Pancreas (tissue), 10 donors: ENCODE measurements at regions not wholly inside any gene's neighbourhood (a gene's known extent, or its start where the extent isn't known, plus 50 kb on each side); places are given as distances from the start of the nearest gene placed in this dataset.

Experiments used
- ATAC-seq, 4 donors: fragments of 200-7000 bp; cut with Tn5 transposase; one replicate each; pipeline versions ENCODE4 v1.8.0 to v1.9.1; 2020; ENCODE audit warnings: mild to moderate bottlenecking in 4 of 4, moderate library complexity in 4 of 4
- DNase-seq, 6 donors: peaks; one replicate each; pipeline ENCODE4 v3.0.0-alpha.2; 2020
- FAIRE-seq: peaks from 2 replicates; lab custom pipeline; 2012; peaks lifted over from hg19 to GRCh38; lab: Jason Lieb, UNC
- H3K27ac ChIP-seq, 4 donors: fragments of 200-600 bp; sonication (generic); 1 replicate in 3 of 4; 2 replicates in 1 of 4; pipeline versions ENCODE4 v1.5.0 to v1.8.0; 2020
- H3K27me3 ChIP-seq, 4 donors: fragments of 200-600 bp; one replicate each; pipeline ENCODE4 v1.8.0; 2021
- H3K36me3 ChIP-seq, 3 donors: fragments of 200-600 bp; sonication (generic) in 1 of 3; one replicate each; pipeline versions ENCODE4 v1.5.0 to v1.8.0; 2020 to 2021
- H3K4me1 ChIP-seq, 3 donors: fragments of 200-600 bp; one replicate each; pipeline ENCODE4 v1.8.0; 2021
- H3K4me3 ChIP-seq, 4 donors: fragments of 200-600 bp; sonication (generic) in 2 of 4; one replicate each; pipeline versions ENCODE4 v1.5.0 to v1.8.0; 2020 to 2021
- H3K9me3 ChIP-seq, 4 donors: fragments of 200-600 bp; one replicate each; pipeline ENCODE4 v1.8.0; 2021
- WGBS, 2 donors: extraction: QIAGEN DNeasy Blood & Tissue Kit; methylation state at CpG; one replicate each; pipeline ENCODE4 v1.1.7; 2013; 5-methylcytosine and 5-hydroxymethylcytosine counted together
- intact Hi-C, 3 donors: fragments of 100-400 bp; cut with DNase I; formaldehyde crosslinking; loops; one replicate each; pipeline versions ENCODE4 v1.11.1 to v1.14.2; 2022
- TF ChIP-seq, protein P1 (sequence below), 4 donors: fragments of 200-600 bp; sonication (generic) in 3 of 4; IDR thresholded peaks; one replicate each; pipeline versions ENCODE4 v1.5.0 to v1.8.0; 2021; ENCODE audit warnings: antibody characterized with exemption in 4 of 4
- donor health status: healthy with polysubstance abuse.
- donor health status: DM: no; HTN: no; CAD: no; lungs with moderate emphysema.
- donor health status: DM: no; HTN: no; CAD: no.
- donor health status: control.
- donor health status: control.
- donor health status: Bipolar disorder and iron deficiency.
- donor health status: DM: yes; HTN: yes; CAD: no.
- donor health status: DM: no; HTN: no; CAD: no.
- donor health status: DM: no; HTN: no; CAD: no.
- donor health status: DM: yes; HTN: yes; CAD: no.

DNA sequence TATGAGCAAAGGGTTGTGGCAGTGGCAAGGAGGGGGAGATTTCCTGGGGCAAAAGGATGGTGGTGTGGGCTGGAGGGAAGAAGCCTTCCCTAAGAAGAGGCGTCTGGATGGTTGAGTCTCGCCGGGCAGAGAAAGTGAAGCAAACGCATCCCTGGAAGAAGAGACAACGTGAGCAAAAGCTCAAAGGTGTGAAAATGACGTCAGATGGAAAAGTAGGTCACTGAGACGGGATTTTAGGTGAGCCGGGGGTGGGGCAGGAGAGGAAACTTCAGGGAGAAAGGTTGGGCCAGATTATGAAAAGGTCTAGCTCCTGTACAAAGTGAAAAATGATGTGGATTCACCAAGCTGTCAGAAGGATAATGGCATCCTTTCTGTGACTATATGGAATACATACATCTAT, 95.3 kb upstream of the KCNE2 start:
- intact Hi-C loops, result no loop called here
- no peak overlapping the region for H3K27ac ChIP-seq
- no peak overlapping the region for H3K4me3 ChIP-seq
- FAIRE-seq, result no peak
- no peaks in the 10 kb centered on the region for H3K4me1 ChIP-seq
- WGBS, 2 donors, result 65 to 66% methylated on average over 8 of the region's 8 CpGs
- no peaks in the 10 kb centered on the region for H3K9me3 ChIP-seq
- no peaks in the 10 kb centered on the region for H3K36me3 ChIP-seq
- no peaks in the 10 kb centered on the region for H3K27me3 ChIP-seq
- TF ChIP-seq, protein P1, sequence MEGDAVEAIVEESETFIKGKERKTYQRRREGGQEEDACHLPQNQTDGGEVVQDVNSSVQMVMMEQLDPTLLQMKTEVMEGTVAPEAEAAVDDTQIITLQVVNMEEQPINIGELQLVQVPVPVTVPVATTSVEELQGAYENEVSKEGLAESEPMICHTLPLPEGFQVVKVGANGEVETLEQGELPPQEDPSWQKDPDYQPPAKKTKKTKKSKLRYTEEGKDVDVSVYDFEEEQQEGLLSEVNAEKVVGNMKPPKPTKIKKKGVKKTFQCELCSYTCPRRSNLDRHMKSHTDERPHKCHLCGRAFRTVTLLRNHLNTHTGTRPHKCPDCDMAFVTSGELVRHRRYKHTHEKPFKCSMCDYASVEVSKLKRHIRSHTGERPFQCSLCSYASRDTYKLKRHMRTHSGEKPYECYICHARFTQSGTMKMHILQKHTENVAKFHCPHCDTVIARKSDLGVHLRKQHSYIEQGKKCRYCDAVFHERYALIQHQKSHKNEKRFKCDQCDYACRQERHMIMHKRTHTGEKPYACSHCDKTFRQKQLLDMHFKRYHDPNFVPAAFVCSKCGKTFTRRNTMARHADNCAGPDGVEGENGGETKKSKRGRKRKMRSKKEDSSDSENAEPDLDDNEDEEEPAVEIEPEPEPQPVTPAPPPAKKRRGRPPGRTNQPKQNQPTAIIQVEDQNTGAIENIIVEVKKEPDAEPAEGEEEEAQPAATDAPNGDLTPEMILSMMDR (IDR thresholded peaks at IDR 0.05), result no peak
- ATAC-seq, result no peak
- DNase-seq, result no peak

DNA sequence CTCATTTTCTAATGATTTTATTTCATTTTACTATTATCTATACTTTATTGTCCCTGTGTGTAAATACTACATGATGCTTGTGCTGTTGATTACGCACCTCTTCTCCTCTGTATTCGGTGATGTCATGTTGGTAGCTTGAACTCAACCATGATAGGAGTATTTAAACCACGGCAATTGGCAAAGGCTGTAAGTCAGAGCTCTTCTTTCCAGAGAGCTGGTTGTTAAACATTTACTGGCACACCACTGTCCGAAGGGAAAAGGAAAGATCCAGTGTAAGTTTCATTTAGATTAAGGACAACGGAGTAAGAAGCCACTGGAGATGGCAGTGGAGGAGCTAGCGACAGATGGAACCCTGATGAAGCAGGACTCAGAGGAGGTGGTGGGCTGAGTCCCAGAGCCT, 93.4 kb upstream of the KCNE2 start:
- Histone ChIP-seq H3K9me3 (no peaks in the 10 kb centered on the region), H3K27ac (no peak overlapping the region), H3K4me1 (no peaks in the 10 kb centered on the region), H3K27me3 (no peaks in the 10 kb centered on the region), H3K36me3 (no peaks in the 10 kb centered on the region), H3K4me3 (no peak overlapping the region)
- DNase-seq (no peak), FAIRE-seq (no peak), ATAC-seq (no peak)
- TF ChIP-seq, protein P1 (IDR thresholded peaks at IDR 0.05), result no peak
- WGBS, 2 donors, result 55 to 67% methylated on average over 6 of the region's 6 CpGs
- intact Hi-C loops, result no loop called here

DNA sequence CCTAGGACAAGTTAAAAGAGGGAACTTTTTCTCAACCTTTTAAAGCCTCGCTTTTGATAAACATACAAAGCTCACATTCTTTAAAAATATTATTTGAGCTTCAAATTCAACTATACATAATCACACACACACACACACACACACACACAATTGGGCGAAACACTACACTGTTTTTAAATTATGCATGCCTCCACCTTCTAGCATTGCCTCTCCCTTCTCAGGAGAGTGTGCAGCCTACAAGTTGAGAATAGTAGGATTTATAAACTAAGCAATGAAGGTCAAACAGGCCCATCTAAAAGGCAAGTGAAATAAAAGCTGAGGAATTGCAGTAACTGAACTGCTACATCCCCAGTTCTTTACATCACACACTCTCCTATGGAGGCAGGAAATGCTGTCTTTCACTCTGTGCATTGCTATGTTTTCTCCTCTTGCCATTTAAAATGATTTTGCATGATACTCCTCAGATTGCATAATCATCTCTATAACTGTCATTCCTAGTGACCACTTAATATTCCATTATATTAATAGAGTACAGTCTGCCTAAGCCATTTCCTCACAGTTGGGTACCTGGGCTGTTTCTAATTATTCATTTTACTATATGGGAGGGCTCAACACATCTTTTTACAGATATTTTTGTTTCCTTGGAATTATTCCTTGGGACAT, 92.5 kb upstream of the KCNE2 start:
- no peak for FAIRE-seq
- intact Hi-C loops, result no loop called here

DNA sequence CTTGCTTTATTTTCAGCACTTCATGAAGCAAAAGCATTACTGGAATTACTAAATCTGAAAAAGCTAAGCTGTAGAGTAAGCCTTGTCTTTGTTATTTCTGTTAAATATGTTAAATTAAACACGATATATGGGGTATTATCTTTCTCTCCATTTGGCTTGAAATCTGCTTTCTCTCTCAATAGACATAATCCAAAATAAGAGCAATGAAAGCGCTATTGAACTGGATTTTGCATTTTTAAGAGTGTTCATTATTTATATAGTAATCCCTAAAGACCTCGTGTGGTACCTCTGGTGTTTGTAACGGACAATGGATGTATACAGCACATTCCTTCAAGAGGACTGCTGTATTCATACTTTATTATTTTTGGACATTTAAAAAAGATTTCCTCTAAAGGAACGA, 91.5 kb upstream of the KCNE2 start:
- Histone ChIP-seq H3K9me3 (no peaks in the 10 kb centered on the region), H3K4me1 (no peaks in the 10 kb centered on the region), H3K36me3 (no peaks in the 10 kb centered on the region), H3K27me3 (no peaks in the 10 kb centered on the region), H3K4me3 (no peak overlapping the region), H3K27ac (no peak overlapping the region)
- ATAC-seq, result no peak
- no peak for FAIRE-seq
- intact Hi-C loops, result no loop called here
- 64 to 75% methylated on average over 5 of the region's 5 CpGs for WGBS, 2 donors
- DNase-seq, result no peak
- TF ChIP-seq, protein P1 (IDR thresholded peaks at IDR 0.05), result no peak

More for the DNA sequence above, 92.5 kb upstream of the KCNE2 start:
- no peaks in the 10 kb centered on the region for H3K36me3 ChIP-seq
- H3K4me1 ChIP-seq, result no peaks in the 10 kb centered on the region
- 84 to 86% methylated on average over 2 of the region's 2 CpGs for WGBS, 2 donors
- no peaks in the 10 kb centered on the region for H3K27me3 ChIP-seq
- no peak overlapping the region for H3K27ac ChIP-seq
- no peaks in the 10 kb centered on the region for H3K9me3 ChIP-seq
- DNase-seq (no peak), ATAC-seq (no peak)
- TF ChIP-seq, protein P1 (IDR thresholded peaks at IDR 0.05), result no peak
- H3K4me3 ChIP-seq, result no peak overlapping the region

DNA sequence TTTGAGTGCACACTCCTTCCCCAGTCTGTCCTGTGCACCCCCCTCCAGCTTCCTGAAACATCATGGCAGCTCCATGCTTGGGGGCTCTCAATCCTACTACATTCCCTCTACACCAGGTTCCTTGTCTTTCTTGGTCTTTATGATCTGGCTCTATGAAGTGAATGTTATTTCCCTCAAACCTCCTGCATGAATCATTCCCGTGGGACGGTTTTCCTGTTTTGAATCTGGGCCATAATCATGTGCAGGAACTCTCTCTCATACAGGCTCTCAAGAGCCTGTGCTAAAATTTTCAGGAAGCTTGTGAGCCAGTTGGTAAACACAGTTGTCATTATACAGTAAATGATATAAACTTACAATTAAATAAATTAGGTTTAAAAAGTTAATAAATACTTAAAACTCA, 89.8 kb upstream of the KCNE2 start:
- Histone ChIP-seq H3K27ac (no peak overlapping the region), H3K36me3 (no peaks in the 10 kb centered on the region), H3K9me3 (no peaks in the 10 kb centered on the region), H3K27me3 (no peaks in the 10 kb centered on the region), H3K4me1 (no peaks in the 10 kb centered on the region), H3K4me3 (no peak overlapping the region)
- WGBS, 2 donors, result 48 to 68% methylated on average over 2 of the region's 2 CpGs
- intact Hi-C loops, result no loop called here
- no peak for ATAC-seq
- TF ChIP-seq, protein P1 (IDR thresholded peaks at IDR 0.05), result no peak
- no peak for FAIRE-seq
- no peak for DNase-seq
